ENCODE measurements at regions not wholly inside any gene's neighbourhood (a gene's known extent, or its start where the extent isn't known, plus 50 kb on each side); places are given as distances from the start of the nearest gene placed in this dataset.

DNA sequence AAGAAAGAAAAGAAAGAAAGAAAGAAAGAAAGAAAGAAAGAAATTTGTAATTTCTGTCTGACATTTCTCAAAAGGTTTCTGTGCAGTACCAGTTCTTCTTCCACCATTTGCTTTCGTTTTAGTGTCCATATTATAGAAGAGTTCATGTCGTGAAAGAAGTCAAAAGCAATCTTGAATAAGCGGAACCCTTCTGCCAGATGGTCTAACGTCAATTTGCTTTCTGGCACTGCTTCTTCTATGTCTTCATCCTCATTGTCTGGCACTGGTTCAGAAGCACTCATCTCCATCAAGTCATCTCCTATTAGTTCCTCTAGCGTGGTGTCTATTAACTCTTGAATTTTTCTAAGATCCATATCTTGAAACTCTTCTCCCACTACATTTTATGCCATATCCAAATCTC lies 170.0 kb upstream of the KCTD3 start:
- in situ Hi-C loops (cut with MboI; ENCODE audit: low sequenced_read_pairs, unreplicated experiment): no loop called here
- DNase-seq (ENCODE audit: low spot score): no peak
- TF ChIP-seq CTCF (IDR thresholded peaks at IDR 0.05; ENCODE audit: borderline replicate concordance, control extremely low read depth, extremely low read depth, insufficient read depth, missing control alignments): no peak

GRCh38 chr1:215397843-215398242 lies 169.3 kb upstream of the KCTD3 start:
- TF ChIP-seq CTCF (IDR thresholded peaks at IDR 0.05; ENCODE audit: borderline replicate concordance, control extremely low read depth, extremely low read depth, insufficient read depth, missing control alignments): no peak
- DNase-seq (ENCODE audit: low spot score): no peak
- in situ Hi-C loops (cut with MboI; ENCODE audit: low sequenced_read_pairs, unreplicated experiment): no loop called here

DNA sequence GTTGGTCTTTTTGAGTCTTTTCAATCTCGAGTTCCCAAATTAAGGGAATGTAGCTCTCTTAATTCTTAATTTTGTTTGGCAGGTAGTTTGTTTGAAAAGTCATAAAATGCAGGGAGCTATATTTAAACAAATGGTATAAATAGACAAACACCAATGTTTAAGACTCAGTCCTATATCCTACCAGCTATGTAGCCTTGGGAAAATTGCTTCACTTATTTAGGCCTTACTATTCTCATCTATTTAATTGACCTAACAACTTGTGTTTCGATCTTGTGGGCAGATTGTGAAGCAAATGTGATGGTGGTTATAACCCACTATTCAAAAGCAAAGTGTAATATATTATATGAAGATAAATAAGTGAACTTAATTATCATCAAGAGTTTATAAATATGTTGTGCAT lies 167.3 kb upstream of the KCTD3 start:
- no peak for DNase-seq (ENCODE audit: low spot score)
- in situ Hi-C loops (cut with MboI; ENCODE audit: low sequenced_read_pairs, unreplicated experiment): no loop called here
- no peak for TF ChIP-seq CTCF (IDR thresholded peaks at IDR 0.05; ENCODE audit: borderline replicate concordance, control extremely low read depth, extremely low read depth, insufficient read depth, missing control alignments)

DNA sequence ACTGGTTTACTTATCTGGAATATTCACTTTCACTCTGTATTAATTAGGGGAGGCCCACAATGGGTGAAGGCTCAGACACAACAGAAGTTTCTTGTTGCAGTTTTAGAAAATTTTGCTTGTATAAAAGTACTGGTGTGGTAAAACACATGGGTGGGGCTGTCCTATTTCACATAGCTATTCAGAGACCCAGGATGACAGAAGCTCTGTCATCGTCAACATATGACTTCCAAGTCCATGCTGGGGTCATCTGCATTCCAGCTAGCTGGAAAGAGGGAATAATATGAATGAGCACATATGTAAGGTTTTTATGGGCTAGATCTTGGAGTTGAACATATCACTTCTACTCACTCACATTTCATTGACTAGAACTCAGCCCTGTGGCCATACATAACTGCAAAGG lies 166.4 kb upstream of the KCTD3 start:
- in situ Hi-C loops (cut with MboI; ENCODE audit: low sequenced_read_pairs, unreplicated experiment): no loop called here
- DNase-seq (ENCODE audit: low spot score): no peak
- TF ChIP-seq CTCF (IDR thresholded peaks at IDR 0.05; ENCODE audit: borderline replicate concordance, control extremely low read depth, extremely low read depth, insufficient read depth, missing control alignments): no peak

DNA sequence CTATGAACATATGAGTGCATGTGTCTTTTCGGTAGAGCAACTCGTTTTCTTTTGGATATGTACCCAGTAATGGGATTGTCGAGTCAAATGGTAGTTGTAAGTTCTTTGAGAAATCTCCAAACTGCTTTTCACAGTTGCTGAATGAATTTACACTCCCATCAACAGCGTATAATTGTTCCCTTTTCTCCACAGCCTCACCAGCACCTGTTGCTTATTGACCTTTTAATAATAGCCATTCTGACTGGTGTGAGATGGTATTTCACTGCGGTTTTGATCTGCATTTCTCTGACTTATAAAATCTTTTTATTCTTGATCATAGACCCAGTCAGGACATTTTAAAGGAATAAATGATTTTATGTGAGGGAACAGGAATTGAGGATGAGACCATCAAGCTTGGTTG lies 165.0 kb upstream of the KCTD3 start:
- no peak for DNase-seq (ENCODE audit: low spot score)
- in situ Hi-C loops (cut with MboI; ENCODE audit: low sequenced_read_pairs, unreplicated experiment): no loop called here
- TF ChIP-seq CTCF (IDR thresholded peaks at IDR 0.05; ENCODE audit: borderline replicate concordance, control extremely low read depth, extremely low read depth, insufficient read depth, missing control alignments): no peak

- in situ Hi-C loops (cut with MboI; ENCODE audit: low sequenced_read_pairs, unreplicated experiment): no loop called here
- DNase-seq (ENCODE audit: low spot score): no peak
- TF ChIP-seq CTCF (IDR thresholded peaks at IDR 0.05; ENCODE audit: borderline replicate concordance, control extremely low read depth, extremely low read depth, insufficient read depth, missing control alignments): no peak
These were observed 161.9 kb upstream of the KCTD3 start for GRCh38 chr1:215405211-215405610.

DNA sequence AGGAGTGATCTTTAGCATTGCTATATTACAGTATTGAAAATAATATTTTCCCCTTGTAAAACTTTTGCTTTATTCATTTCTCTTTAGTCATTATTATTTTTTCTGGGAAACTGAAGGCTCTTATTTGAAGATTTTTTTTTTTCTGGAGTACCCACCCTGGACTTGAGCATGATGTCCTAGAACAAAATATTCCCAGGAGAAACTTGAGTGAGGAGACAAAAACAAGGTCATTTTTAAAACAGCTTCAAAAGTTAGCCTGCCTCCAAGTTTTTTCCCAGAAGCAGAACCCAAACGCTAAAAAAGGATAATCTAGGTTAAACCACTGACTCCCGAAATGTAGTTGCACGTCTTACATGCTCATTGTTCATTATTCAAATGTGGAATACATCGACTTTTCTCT lies 160.2 kb upstream of the KCTD3 start:
- in situ Hi-C loops (cut with MboI; ENCODE audit: low sequenced_read_pairs, unreplicated experiment): no loop called here
- TF ChIP-seq CTCF (IDR thresholded peaks at IDR 0.05; ENCODE audit: borderline replicate concordance, control extremely low read depth, extremely low read depth, insufficient read depth, missing control alignments): no peak
- DNase-seq (ENCODE audit: low spot score): no peak

Data from GM13976 (cell line).